Thymus (tissue), 11 donors: ENCODE measurements at regions not wholly inside any gene's neighbourhood (a gene's known extent, or its start where the extent isn't known, plus 50 kb on each side); places are given as distances from the start of the nearest gene placed in this dataset.

Experiments
- DNase-seq, 9 donors: peaks; one replicate each; pipeline ENCODE4 v3.0.0-alpha.2; 2013; ENCODE audit warnings: low spot score in 9 of 9, low read depth in 6 of 9, missing footprints in 1 of 9
- H3K27ac ChIP-seq, 2 donors: one replicate each; pipeline ENCODE4 v1.5.1; 2013; ENCODE audit warnings: control low read depth in 1 of 2, low read depth in 1 of 2, low read length in 1 of 2, mild to moderate bottlenecking in 1 of 2, moderate library complexity in 1 of 2
- H3K27me3 ChIP-seq, 2 donors: one replicate each; pipeline ENCODE4 v1.5.1; 2013; ENCODE audit warnings: low read length in 1 of 2; ENCODE audit not compliant: control insufficient read depth in 2 of 2, insufficient read depth in 1 of 2
- H3K36me3 ChIP-seq, 2 donors: one replicate each; pipeline ENCODE4 v1.5.1; 2013; ENCODE audit warnings: low read length in 1 of 2, mild to moderate bottlenecking in 1 of 2, moderate library complexity in 1 of 2; ENCODE audit not compliant: control insufficient read depth in 2 of 2, insufficient read depth in 2 of 2
- H3K4me1 ChIP-seq, 2 donors: one replicate each; pipeline ENCODE4 v1.5.1; 2013; ENCODE audit warnings: low read length in 2 of 2; ENCODE audit not compliant: control insufficient read depth in 2 of 2, insufficient read depth in 2 of 2
- H3K4me3 ChIP-seq, 2 donors: one replicate each; pipeline ENCODE4 v1.5.1; 2013; ENCODE audit warnings: low read length in 2 of 2, control low read depth in 1 of 2, mild to moderate bottlenecking in 1 of 2
- H3K9me3 ChIP-seq, 2 donors: one replicate each; pipeline ENCODE4 v1.5.1; 2013; ENCODE audit warnings: low read length in 1 of 2, mild to moderate bottlenecking in 1 of 2; ENCODE audit not compliant: control insufficient read depth in 2 of 2, insufficient read depth in 1 of 2
- WGBS: extraction: QIAGEN DNeasy Blood & Tissue Kit; methylation state at CpG from one replicate; pipeline ENCODE4 v1.1.7; 2013; 5-methylcytosine and 5-hydroxymethylcytosine counted together
- donor health status: healthy.

DNA sequence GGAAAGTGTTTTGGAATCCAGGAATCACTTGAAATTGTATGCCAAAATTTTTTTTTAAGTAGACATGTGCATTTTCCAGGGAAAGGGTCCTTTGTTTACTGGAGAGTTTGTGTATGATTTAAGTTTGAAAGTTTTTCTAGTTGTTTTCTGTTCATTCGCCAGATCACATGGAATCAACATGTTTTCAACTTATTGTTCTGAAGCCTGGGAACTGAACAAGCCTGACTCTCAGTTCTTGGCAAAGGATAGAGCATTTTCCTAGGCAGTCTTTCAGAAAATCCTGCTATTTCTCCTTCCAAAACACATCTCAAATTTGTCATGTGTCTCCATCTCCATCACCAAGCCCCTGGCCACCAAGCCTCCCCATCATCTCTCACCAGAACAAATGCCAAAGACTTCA is 374.8 kb downstream of the MAFB start:
- Histone ChIP-seq H3K4me3 (no peak overlapping the region), H3K36me3 (no peaks in the 10 kb centered on the region), H3K9me3 (no peaks in the 10 kb centered on the region), H3K27me3 (no peaks in the 10 kb centered on the region), H3K4me1 (no peaks in the 10 kb centered on the region), H3K27ac (no peak overlapping the region)
- no peak for DNase-seq
- WGBS = 94% methylated on average over 1 of the region's 1 CpG

DNA sequence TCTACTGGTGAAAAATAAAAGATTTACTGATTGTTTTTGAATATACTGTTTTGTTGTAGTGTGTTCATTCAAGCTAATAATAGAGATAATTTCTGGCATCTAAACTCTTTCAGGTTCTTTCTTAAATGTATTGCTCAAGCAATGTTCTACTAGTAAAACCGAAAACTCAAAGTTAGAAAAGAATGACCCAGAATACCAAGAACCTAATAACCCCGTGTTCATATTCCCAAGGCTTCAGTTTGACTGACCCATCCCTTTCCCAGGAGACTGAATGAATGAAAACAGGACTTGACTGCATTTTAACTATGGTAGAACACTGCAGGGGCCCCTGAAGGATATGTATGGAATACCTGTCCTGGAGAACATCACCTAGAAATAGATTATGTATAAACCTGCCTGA is 375.3 kb downstream of the MAFB start:
- Histone ChIP-seq H3K36me3 (no peaks in the 10 kb centered on the region), H3K27me3 (no peaks in the 10 kb centered on the region), H3K4me1 (no peaks in the 10 kb centered on the region), H3K9me3 (no peaks in the 10 kb centered on the region), H3K4me3 (no peak overlapping the region), H3K27ac (no peak overlapping the region)
- 86% methylated on average over 2 of the region's 2 CpGs for WGBS
- DNase-seq = no peak

DNA sequence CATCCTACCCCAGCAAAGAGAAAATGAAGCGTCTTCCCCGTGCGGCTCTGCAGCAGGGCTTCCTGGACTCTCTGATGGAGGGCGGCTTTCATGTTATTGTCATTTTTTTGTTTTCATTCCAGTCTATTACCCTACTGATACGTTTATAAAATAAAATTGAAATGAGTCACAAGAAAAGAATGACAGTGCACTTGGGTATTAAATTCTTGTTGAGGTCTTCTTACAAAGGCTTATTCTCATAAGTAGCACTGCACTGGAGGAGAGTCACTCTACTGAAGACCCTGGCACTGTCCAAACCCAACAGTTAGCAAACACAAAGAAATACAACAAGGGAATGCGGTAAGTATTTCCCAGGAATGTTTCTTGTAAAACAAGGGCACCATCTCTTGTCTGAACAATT is 379.3 kb downstream of the MAFB start:
- no peaks in the 10 kb centered on the region for H3K27me3 ChIP-seq
- WGBS = 95% methylated on average over 6 of the region's 6 CpGs
- H3K9me3 ChIP-seq = no peaks in the 10 kb centered on the region
- H3K4me1 ChIP-seq = no peaks in the 10 kb centered on the region
- DNase-seq = no peak
- no peak overlapping the region for H3K27ac ChIP-seq
- no peak overlapping the region for H3K4me3 ChIP-seq
- H3K36me3 ChIP-seq = no peaks in the 10 kb centered on the region

DNA sequence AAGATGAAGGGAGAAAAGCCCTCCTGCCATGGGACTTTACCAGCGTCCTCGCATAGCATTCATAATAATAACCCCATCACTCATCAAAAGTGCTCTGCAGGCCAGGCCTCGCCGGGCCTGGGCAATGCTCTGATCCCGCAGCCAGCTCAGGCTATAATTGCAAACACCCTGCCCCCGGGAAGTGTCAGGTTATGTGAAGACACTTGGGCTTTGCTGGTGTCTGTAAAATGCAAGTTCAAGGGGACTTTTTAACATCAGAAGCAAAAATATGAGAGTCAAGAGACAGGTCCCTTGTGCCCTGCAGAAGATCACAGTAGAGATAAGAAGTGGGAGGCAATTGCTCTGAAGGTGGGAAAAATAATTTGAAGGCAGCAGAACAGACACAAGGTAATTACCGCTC is 381.0 kb downstream of the MAFB start:
- Histone ChIP-seq H3K27ac (no peak overlapping the region), H3K27me3 (no peaks in the 10 kb centered on the region), H3K36me3 (no peaks in the 10 kb centered on the region), H3K4me1 (no peaks in the 10 kb centered on the region), H3K9me3 (no peaks in the 10 kb centered on the region), H3K4me3 (no peak overlapping the region)
- no peak for DNase-seq
- WGBS = 90% methylated on average over 7 of the region's 7 CpGs

DNA sequence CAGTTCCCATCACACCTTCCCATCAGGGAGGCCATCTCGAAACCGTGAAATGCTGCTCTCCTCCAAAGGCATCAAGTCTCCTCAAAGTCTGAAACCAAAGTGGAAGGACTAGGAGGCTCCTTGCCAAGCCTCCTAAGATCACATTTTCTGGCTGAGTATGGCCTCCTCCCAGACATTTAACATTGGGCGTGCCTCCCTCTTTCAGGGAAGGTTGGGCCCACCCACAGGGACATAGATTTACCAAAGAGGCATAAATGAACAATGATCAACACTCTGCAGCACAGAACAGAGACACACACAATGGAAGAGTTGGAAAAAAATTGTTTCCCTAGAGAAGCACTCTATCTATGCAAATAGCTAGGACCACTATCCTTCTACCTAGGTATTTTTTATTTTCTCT is 381.8 kb downstream of the MAFB start:
- WGBS = 72% methylated on average over 3 of the region's 3 CpGs
- no peaks in the 10 kb centered on the region for H3K27me3 ChIP-seq
- H3K9me3 ChIP-seq = no peaks in the 10 kb centered on the region
- H3K4me3 ChIP-seq = no peak overlapping the region
- no peak overlapping the region for H3K27ac ChIP-seq
- DNase-seq = no peak
- no peaks in the 10 kb centered on the region for H3K4me1 ChIP-seq
- no peaks in the 10 kb centered on the region for H3K36me3 ChIP-seq

DNA sequence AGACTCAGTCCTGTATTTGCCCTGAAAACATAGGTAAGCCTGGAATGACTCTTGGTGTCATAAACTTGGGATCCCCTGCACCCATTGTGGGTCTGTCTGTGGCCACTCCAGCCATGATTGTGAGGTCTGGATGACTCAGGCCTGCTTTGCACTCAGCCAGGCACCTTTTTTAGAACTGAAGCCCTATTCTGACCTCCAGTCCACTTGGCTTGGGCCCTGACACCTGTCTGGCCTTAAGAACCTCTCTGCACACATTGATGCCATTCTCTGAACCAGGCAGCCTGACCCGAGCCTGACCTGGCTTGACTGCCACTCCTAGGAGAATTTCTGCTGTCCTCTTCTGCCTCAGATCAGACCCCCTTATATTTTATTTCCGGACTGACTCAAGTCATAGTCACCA is 383.7 kb downstream of the MAFB start:
- Histone ChIP-seq H3K4me3 (no peak overlapping the region), H3K27ac (no peak overlapping the region), H3K4me1 (no peaks in the 10 kb centered on the region), H3K36me3 (no peaks in the 10 kb centered on the region), H3K9me3 (no peaks in the 10 kb centered on the region), H3K27me3 (no peaks in the 10 kb centered on the region)
- 94% methylated on average over 2 of the region's 2 CpGs for WGBS
- no peak for DNase-seq

DNA sequence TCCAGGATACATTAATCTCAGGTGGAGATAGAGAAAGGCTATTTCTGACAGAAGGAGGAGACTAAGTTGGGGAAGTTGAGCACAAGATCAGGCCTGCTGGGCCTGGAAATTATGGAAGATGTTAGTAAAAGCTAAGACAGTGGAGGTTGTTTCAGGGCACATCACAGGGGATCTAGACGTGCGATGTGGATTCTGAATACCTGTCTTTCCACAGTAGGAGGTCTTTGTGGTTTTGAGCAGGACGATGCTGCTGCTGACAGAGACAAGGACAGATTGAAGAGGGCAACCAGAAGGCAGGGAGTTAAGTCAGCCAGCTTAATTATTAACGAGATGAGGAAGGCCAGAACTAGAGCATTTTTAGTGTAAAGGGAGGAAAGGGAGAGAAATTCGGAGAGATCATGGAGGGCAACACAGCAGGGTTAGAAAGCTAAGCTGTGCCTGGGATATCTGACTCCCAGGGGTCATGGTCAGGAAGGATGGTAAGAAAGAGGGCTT is 384.9 kb downstream of the MAFB start:
- Histone ChIP-seq H3K4me3 (no peak overlapping the region), H3K27ac (no peak overlapping the region), H3K4me1 (no peaks in the 10 kb centered on the region), H3K27me3 (no peaks in the 10 kb centered on the region), H3K36me3 (no peaks in the 10 kb centered on the region), H3K9me3 (no peaks in the 10 kb centered on the region)
- no peak for DNase-seq
- WGBS = 88% methylated on average over 5 of the region's 5 CpGs

DNA sequence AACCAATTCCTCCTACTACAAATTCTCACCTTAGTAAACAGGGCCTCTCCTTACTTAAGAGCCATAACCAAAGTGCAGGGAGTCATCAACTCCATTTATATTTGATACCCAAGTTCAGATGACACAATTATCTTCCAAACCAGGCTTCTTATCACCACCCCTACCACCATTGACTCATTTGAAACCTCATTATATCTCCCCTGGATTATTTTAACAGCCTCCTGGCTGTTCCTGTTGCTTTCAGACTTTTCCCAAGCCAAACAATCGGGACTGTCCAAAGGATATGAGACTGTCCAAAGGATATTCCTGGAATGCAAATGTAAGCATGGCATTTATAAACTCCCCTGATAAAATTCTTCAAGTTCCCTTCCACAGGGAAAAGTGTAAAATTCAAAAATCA is 394.3 kb downstream of the MAFB start:
- H3K4me1 ChIP-seq = no peaks in the 10 kb centered on the region
- H3K4me3 ChIP-seq = no peak overlapping the region
- H3K27ac ChIP-seq = no peak overlapping the region
- no peak for DNase-seq
- WGBS = 81% methylated on average over 1 of the region's 1 CpG
- H3K27me3 ChIP-seq = no peaks in the 10 kb centered on the region
- no peaks in the 10 kb centered on the region for H3K36me3 ChIP-seq
- no peaks in the 10 kb centered on the region for H3K9me3 ChIP-seq

DNA sequence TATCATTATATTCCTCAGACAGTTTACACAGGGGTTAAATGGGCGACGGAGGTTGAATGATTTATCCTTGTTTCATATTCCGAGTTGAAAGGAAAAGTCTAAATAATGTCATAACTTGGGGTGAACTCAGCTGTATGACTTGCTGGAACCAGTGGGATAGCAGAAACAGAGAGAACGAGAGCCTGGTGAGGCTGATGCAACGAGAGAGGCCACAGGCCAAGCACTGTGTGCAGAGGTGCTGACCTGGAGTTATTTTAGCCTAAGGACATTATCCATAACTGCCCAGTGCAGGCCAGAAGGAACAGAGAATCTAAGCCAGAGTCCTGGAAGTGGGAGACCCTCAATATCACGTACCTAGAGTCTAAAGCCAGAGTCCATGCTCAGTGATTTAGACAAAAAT is 394.9 kb downstream of the MAFB start:
- DNase-seq = no peak
- H3K9me3 ChIP-seq = no peaks in the 10 kb centered on the region
- H3K4me3 ChIP-seq = no peak overlapping the region
- no peaks in the 10 kb centered on the region for H3K4me1 ChIP-seq
- no peaks in the 10 kb centered on the region for H3K36me3 ChIP-seq
- WGBS = 82% methylated on average over 6 of the region's 6 CpGs
- no peaks in the 10 kb centered on the region for H3K27me3 ChIP-seq
- no peak overlapping the region for H3K27ac ChIP-seq

DNA sequence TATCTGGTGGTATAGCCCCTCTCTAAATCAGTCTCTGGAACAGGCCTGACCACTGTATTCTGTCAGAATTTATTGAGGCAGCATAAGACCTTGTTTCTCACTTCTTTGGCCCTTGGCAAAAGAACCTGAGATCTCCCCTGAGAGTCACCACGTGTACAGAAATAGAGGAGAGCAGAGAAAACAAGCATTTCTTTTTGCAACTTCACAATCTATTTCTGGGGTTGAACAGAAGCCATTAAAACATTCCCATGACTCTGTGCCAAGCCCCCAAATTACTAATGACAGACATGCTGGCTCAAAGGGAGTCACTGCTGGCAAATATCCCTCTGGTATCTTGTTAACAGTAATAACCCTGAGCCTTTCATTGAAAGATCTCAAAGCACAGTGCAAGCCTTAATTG is 395.3 kb downstream of the MAFB start:
- no peaks in the 10 kb centered on the region for H3K27me3 ChIP-seq
- WGBS = 64% methylated on average over 1 of the region's 1 CpG
- no peaks in the 10 kb centered on the region for H3K4me1 ChIP-seq
- no peaks in the 10 kb centered on the region for H3K36me3 ChIP-seq
- DNase-seq = no peak
- no peaks in the 10 kb centered on the region for H3K9me3 ChIP-seq
- H3K27ac ChIP-seq = no peak overlapping the region
- no peak overlapping the region for H3K4me3 ChIP-seq
